ENCODE measurements at regions not wholly inside any gene's neighbourhood (a gene's known extent, or its start where the extent isn't known, plus 50 kb on each side); places are given as distances from the start of the nearest gene placed in this dataset.
A peak's percentile ranks its signal among the peaks of the same experiment; 100 is the strongest.

GRCh38 chr15:25969886-25970285, 106.8 kb upstream of the ATP10A start:
- H3K9me3 ChIP-seq, result no peaks in the 10 kb centered on the region
- no peak for DNase-seq (ENCODE audit: low spot score in 2 of 2)
- no peaks in the 10 kb centered on the region for H3K36me3 ChIP-seq (replicated peaks)
- H3K4me3 ChIP-seq, result no peak overlapping the region
- H3K27me3 ChIP-seq (ENCODE audit: low read depth), result no peaks in the 10 kb centered on the region
- in situ Hi-C loops (cut with MboI; ENCODE audit: low sequenced_read_pairs), result no loop called here
- H3K4me1 ChIP-seq, result no peaks in the 10 kb centered on the region

- no peaks in the 10 kb centered on the region for H3K4me1 ChIP-seq
- no peak overlapping the region for H3K4me3 ChIP-seq
- H3K27me3 ChIP-seq (ENCODE audit: low read depth), result no peaks in the 10 kb centered on the region
- no peak for DNase-seq (ENCODE audit: low spot score in 2 of 2)
- in situ Hi-C loops (cut with MboI; ENCODE audit: low sequenced_read_pairs), result no loop called here
- H3K9me3 ChIP-seq, result no peaks in the 10 kb centered on the region
- no peaks in the 10 kb centered on the region for H3K36me3 ChIP-seq (replicated peaks)
Measured at GRCh38 chr15:25967116-25967515, 104.0 kb upstream of the ATP10A start.

- H3K4me1 ChIP-seq, result no peaks in the 10 kb centered on the region
- DNase-seq (ENCODE audit: low spot score in 2 of 2), result no peak
- H3K27me3 ChIP-seq (ENCODE audit: low read depth), result no peaks in the 10 kb centered on the region
- H3K4me3 ChIP-seq, result no peak overlapping the region
- H3K9me3 ChIP-seq, result no peaks in the 10 kb centered on the region
- in situ Hi-C loops (cut with MboI; ENCODE audit: low sequenced_read_pairs), result no loop called here
- H3K36me3 ChIP-seq (replicated peaks), result no peaks in the 10 kb centered on the region
Measured at GRCh38 chr15:25965326-25965725, 102.2 kb upstream of the ATP10A start.

GRCh38 chr15:25960273-25960672, 97.1 kb upstream of the ATP10A start:
- Histone ChIP-seq H3K9me3 (no peaks in the 10 kb centered on the region), H3K4me3 (no peak overlapping the region), H3K4me1 (no peaks in the 10 kb centered on the region), H3K36me3 (replicated peaks) (no peaks in the 10 kb centered on the region), H3K27me3 (ENCODE audit: low read depth) (no peaks in the 10 kb centered on the region)
- DNase-seq (ENCODE audit: low spot score in 2 of 2), result no peak
- in situ Hi-C loops (cut with MboI; ENCODE audit: low sequenced_read_pairs), result no loop called here

- Histone ChIP-seq H3K36me3 (replicated peaks) (no peaks in the 10 kb centered on the region), H3K4me1 (no peaks in the 10 kb centered on the region), H3K27me3 (ENCODE audit: low read depth) (no peaks in the 10 kb centered on the region), H3K9me3 (no peaks in the 10 kb centered on the region), H3K4me3 (no peak overlapping the region)
- in situ Hi-C loops (cut with MboI; ENCODE audit: low sequenced_read_pairs), result no loop called here
- DNase-seq (ENCODE audit: low spot score in 2 of 2), result no peak
Measured at GRCh38 chr15:25959100-25959499, 96.0 kb upstream of the ATP10A start.

- Histone ChIP-seq H3K36me3 (replicated peaks) (no peaks in the 10 kb centered on the region), H3K4me1 (no peaks in the 10 kb centered on the region), H3K9me3 (peaks cover 2% of the 10 kb centered on the region; the same call in 1 of the 2 replicates), H3K4me3 (no peak overlapping the region), H3K27me3 (ENCODE audit: low read depth) (no peaks in the 10 kb centered on the region)
- no peak for DNase-seq (ENCODE audit: low spot score in 2 of 2)
- in situ Hi-C loops (cut with MboI; ENCODE audit: low sequenced_read_pairs), result no loop called here
Measured at GRCh38 chr15:25955628-25956027, 92.5 kb upstream of the ATP10A start.

- in situ Hi-C loops (cut with MboI; ENCODE audit: low sequenced_read_pairs), result no loop called here
- H3K9me3 ChIP-seq, result peaks cover 2% of the 10 kb centered on the region; the same call in 1 of the 2 replicates
- H3K36me3 ChIP-seq (replicated peaks), result no peaks in the 10 kb centered on the region
- no peak for DNase-seq (ENCODE audit: low spot score in 2 of 2)
- H3K27me3 ChIP-seq (ENCODE audit: low read depth), result no peaks in the 10 kb centered on the region
- H3K4me3 ChIP-seq, result no peak overlapping the region
- H3K4me1 ChIP-seq, result no peaks in the 10 kb centered on the region
Measured at GRCh38 chr15:25954398-25954797, 91.3 kb upstream of the ATP10A start.

GRCh38 chr15:25950014-25950413, 86.9 kb upstream of the ATP10A start:
- in situ Hi-C loops (cut with MboI; ENCODE audit: low sequenced_read_pairs), result no loop called here
- no peak for DNase-seq (ENCODE audit: low spot score in 2 of 2)
- Histone ChIP-seq H3K4me3 (no peak overlapping the region), H3K36me3 (replicated peaks) (no peaks in the 10 kb centered on the region), H3K4me1 (peaks cover 16% of the 10 kb centered on the region), H3K9me3 (peaks cover 2% of the 10 kb centered on the region; the same call in 1 of the 2 replicates), H3K27me3 (ENCODE audit: low read depth) (no peaks in the 10 kb centered on the region)

- Histone ChIP-seq H3K4me3 (no peak overlapping the region), H3K27me3 (ENCODE audit: low read depth) (no peaks in the 10 kb centered on the region), H3K36me3 (replicated peaks) (no peaks in the 10 kb centered on the region), H3K4me1 (peaks cover 16% of the 10 kb centered on the region), H3K9me3 (no peaks in the 10 kb centered on the region)
- in situ Hi-C loops (cut with MboI; ENCODE audit: low sequenced_read_pairs), result loop anchor here (25.0 kb wide), 1 partner anchor 915 kb away; the partner anchor contains the start of gene GABRA5
- peak; percentile 61 to 73 for DNase-seq (ENCODE audit: low spot score in 2 of 2)
Measured at GRCh38 chr15:25947323-25948314, 84.5 kb upstream of the ATP10A start.

- H3K27me3 ChIP-seq (ENCODE audit: low read depth), result no peaks in the 10 kb centered on the region
- no peaks in the 10 kb centered on the region for H3K36me3 ChIP-seq (replicated peaks)
- H3K4me3 ChIP-seq, result no peak overlapping the region
- in situ Hi-C loops (cut with MboI; ENCODE audit: low sequenced_read_pairs), result loop anchor here (25.0 kb wide), 1 partner anchor 916 kb away; the partner anchor contains the start of gene GABRA5
- no peaks in the 10 kb centered on the region for H3K9me3 ChIP-seq
- no peak for DNase-seq (ENCODE audit: low spot score in 2 of 2)
- peaks cover 16% of the 10 kb centered on the region for H3K4me1 ChIP-seq
Measured at GRCh38 chr15:25946241-25946805, 83.2 kb upstream of the ATP10A start.

- no peak for DNase-seq (ENCODE audit: low spot score in 2 of 2)
- Histone ChIP-seq H3K36me3 (replicated peaks) (no peaks in the 10 kb centered on the region), H3K4me1 (peaks cover 16% of the 10 kb centered on the region), H3K4me3 (no peak overlapping the region), H3K27me3 (ENCODE audit: low read depth) (no peaks in the 10 kb centered on the region), H3K9me3 (no peaks in the 10 kb centered on the region)
- in situ Hi-C loops (cut with MboI; ENCODE audit: low sequenced_read_pairs), result loop anchor here (25.0 kb wide), 1 partner anchor 918 kb away; the partner anchor contains the start of gene GABRA5
Measured at GRCh38 chr15:25944386-25944785, 81.3 kb upstream of the ATP10A start.

- in situ Hi-C loops (cut with MboI; ENCODE audit: low sequenced_read_pairs), result loop anchor here (25.0 kb wide), 1 partner anchor 918 kb away; the partner anchor contains the start of gene GABRA5
- Histone ChIP-seq H3K36me3 (replicated peaks) (no peaks in the 10 kb centered on the region), H3K4me1 (peaks cover 16% of the 10 kb centered on the region), H3K4me3 (no peak overlapping the region), H3K9me3 (no peaks in the 10 kb centered on the region), H3K27me3 (ENCODE audit: low read depth) (no peaks in the 10 kb centered on the region)
- DNase-seq (ENCODE audit: low spot score in 2 of 2), result no peak
Measured at GRCh38 chr15:25943831-25944230, 80.7 kb upstream of the ATP10A start.

GRCh38 chr15:25939122-25939521, 76.0 kb upstream of the ATP10A start:
- in situ Hi-C loops (cut with MboI; ENCODE audit: low sequenced_read_pairs), result loop anchor here (10.0 to 25.0 kb wide), 2 partner anchors 434 to 923 kb away; partner anchors contain the start of gene GABRA5
- Histone ChIP-seq H3K9me3 (no peaks in the 10 kb centered on the region), H3K4me1 (peaks cover 2% of the 10 kb centered on the region; the same call in 1 of the 2 replicates), H3K4me3 (no peak overlapping the region), H3K27me3 (ENCODE audit: low read depth) (no peaks in the 10 kb centered on the region), H3K36me3 (replicated peaks) (no peaks in the 10 kb centered on the region)
- DNase-seq (ENCODE audit: low spot score in 2 of 2), result no peak

- in situ Hi-C loops (cut with MboI; ENCODE audit: low sequenced_read_pairs), result loop anchor here (10.0 to 25.0 kb wide), 2 partner anchors 433 to 925 kb away; partner anchors contain the start of gene GABRA5
Measured at GRCh38 chr15:25937796-25938195, 74.7 kb upstream of the ATP10A start.

More at GRCh38 chr15:25937796-25938195, 74.7 kb upstream of the ATP10A start:
- Histone ChIP-seq H3K27me3 (ENCODE audit: low read depth) (no peaks in the 10 kb centered on the region), H3K4me3 (no peak overlapping the region), H3K4me1 (peaks cover 9% of the 10 kb centered on the region), H3K36me3 (replicated peaks) (no peaks in the 10 kb centered on the region), H3K9me3 (no peaks in the 10 kb centered on the region)
- no peak for DNase-seq (ENCODE audit: low spot score in 2 of 2)

All from HAP-1 (cell line).